Upper lobe of left lung (tissue), 4 donors: ENCODE measurements at regions not wholly inside any gene's neighbourhood (a gene's known extent, or its start where the extent isn't known, plus 50 kb on each side); places are given as distances from the start of the nearest gene placed in this dataset.

Experiments
- EP300 ChIP-seq, 4 donors: sonication (generic); formaldehyde crosslinking; IDR thresholded peaks; one replicate each; pipeline ENCODE4 v1.5.1; 2017; ENCODE audit warnings: antibody characterized with exemption in 4 of 4, control low read depth in 2 of 4
- POLR2A ChIP-seq, 4 donors: fragments of 450-650 bp; IDR thresholded peaks; one replicate each; pipeline ENCODE4 v1.5.1; 2016 to 2017; ENCODE audit warnings: antibody characterized with exemption in 4 of 4, mild to moderate bottlenecking in 2 of 4
- TF ChIP-seq, protein P1 (sequence below), 6 experiments: fragments of 450-650 bp in 4 of 6; fragments of 200-600 bp in 2 of 6; sonication (generic) in 2 of 6; IDR thresholded peaks; one replicate each; pipeline ENCODE4 v1.5.1; 2016 to 2019; ENCODE audit warnings: antibody characterized with exemption in 6 of 6

GRCh38 chr16:9345046-9345445 lies 253.6 kb downstream of the HAPSTR1 start:
- TF ChIP-seq POLR2A (IDR thresholded peaks at IDR 0.05) = no peak
- TF ChIP-seq, protein P1, sequence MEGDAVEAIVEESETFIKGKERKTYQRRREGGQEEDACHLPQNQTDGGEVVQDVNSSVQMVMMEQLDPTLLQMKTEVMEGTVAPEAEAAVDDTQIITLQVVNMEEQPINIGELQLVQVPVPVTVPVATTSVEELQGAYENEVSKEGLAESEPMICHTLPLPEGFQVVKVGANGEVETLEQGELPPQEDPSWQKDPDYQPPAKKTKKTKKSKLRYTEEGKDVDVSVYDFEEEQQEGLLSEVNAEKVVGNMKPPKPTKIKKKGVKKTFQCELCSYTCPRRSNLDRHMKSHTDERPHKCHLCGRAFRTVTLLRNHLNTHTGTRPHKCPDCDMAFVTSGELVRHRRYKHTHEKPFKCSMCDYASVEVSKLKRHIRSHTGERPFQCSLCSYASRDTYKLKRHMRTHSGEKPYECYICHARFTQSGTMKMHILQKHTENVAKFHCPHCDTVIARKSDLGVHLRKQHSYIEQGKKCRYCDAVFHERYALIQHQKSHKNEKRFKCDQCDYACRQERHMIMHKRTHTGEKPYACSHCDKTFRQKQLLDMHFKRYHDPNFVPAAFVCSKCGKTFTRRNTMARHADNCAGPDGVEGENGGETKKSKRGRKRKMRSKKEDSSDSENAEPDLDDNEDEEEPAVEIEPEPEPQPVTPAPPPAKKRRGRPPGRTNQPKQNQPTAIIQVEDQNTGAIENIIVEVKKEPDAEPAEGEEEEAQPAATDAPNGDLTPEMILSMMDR (IDR thresholded peaks at IDR 0.05) = no peak
- TF ChIP-seq EP300 (IDR thresholded peaks at IDR 0.05) = no peak
